C4-2B (cell line): ENCODE measurements at regions not wholly inside any gene's neighbourhood (a gene's known extent, or its start where the extent isn't known, plus 50 kb on each side); places are given as distances from the start of the nearest gene placed in this dataset.
"Not testable (repeated sequence)": the region's sequence is repeated elsewhere in the genome, so short reads cannot be mapped to it uniquely, and the experiment has no call there.

Experiments used
- H3K27ac ChIP-seq: fragments of 450-650 bp; 2 replicates; pipeline ENCODE4 v1.5.1; 2017
- ZFX ChIP-seq: fragments of 450-650 bp; IDR thresholded peaks from 2 replicates; pipeline ENCODE4 v1.6.1; 2017
- TF ChIP-seq, protein P1 (sequence below): fragments of 450-650 bp; conservative IDR thresholded peaks from 2 replicates; pipeline ENCODE4 v1.5.1; 2017; ENCODE audit warnings: mild to moderate bottlenecking

DNA sequence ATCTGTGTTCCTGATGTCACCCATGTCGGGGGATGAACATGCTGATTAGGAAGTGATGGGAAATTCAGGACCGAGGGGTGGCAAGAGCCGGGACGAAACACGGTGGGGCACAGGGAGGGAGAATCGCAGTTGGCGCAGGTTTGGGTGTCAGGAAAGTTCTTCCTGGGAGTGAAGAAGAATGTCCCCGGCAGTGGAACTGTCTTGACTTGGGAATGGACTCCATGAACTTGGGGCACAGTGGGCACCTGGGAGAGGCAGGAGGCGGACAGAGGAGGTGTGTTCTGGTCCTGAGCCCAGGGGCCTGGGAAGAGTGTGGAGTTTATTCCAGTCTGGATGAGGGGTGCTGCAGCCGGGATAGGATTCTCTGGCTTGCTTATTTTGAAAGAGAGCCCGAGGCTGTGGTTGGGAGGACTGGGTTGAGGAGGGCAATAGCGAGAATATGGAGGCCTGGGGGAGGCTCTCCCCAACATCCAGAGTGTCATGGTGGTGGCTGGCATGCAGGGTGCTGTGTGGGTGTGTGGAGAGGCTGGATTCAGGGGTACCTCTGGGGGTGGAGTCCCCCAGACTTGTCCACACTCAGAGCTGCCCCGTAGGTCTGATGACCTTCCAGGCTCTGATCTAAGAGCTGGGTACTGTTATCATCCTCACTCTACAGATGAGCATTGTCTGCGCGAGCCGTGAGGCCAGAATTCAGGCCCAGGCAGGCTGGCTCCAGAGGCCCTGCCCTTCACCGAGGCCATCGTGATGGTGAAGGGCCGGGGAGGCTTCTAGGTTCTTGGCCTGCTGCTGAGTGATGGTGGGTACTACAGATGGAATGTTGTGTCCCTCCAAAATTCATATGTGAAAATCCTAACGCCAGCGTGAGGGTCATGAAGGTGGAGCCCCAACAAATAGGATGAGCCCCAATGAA is 274.5 kb upstream of the C1orf174 start:
- H3K27ac ChIP-seq: no peak overlapping the region
- TF ChIP-seq, protein P1, sequence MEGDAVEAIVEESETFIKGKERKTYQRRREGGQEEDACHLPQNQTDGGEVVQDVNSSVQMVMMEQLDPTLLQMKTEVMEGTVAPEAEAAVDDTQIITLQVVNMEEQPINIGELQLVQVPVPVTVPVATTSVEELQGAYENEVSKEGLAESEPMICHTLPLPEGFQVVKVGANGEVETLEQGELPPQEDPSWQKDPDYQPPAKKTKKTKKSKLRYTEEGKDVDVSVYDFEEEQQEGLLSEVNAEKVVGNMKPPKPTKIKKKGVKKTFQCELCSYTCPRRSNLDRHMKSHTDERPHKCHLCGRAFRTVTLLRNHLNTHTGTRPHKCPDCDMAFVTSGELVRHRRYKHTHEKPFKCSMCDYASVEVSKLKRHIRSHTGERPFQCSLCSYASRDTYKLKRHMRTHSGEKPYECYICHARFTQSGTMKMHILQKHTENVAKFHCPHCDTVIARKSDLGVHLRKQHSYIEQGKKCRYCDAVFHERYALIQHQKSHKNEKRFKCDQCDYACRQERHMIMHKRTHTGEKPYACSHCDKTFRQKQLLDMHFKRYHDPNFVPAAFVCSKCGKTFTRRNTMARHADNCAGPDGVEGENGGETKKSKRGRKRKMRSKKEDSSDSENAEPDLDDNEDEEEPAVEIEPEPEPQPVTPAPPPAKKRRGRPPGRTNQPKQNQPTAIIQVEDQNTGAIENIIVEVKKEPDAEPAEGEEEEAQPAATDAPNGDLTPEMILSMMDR: no peak
- TF ChIP-seq ZFX: no peak

DNA sequence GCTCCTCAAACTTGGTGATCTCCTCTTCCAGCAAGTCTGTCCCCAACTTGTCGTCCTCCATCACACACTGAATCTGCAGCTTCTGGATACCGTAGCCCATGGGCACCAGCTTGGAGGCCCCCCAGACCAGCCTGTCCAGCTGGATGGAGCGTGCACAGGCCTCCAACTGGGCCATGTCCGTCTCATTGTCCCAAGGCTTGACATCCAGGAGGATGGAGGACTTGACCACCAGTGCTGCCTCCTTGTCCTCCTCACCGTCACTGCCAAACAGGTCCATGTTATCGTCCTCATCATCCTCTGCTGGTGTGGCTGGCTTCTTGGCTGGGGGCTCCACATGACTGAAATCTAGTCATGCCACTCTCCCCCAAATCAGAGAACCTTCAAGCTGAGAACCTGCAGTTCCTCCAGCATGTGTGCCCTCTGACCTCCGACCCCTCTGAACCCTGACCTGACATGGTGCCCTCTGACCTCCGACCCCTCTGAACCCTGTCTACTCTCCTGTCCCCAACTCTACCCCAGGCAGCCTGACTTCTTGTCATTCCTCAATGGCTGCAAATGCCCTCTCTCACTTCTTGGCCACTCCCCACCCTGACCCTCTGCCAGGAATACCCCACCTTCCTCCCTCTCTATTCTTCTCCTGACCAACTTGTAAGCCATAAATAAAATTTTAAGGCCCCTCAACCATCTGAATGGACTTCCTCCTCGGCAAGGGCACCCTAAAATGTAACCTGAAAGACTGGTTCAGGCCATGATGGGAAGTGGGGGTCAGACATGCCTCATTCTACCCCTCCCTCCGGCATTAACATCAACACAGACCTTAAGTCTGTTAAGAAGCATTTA is 275.7 kb upstream of the C1orf174 start:
- TF ChIP-seq, protein P1: no peak
- no peak for TF ChIP-seq ZFX
- no peak overlapping the region for H3K27ac ChIP-seq

DNA sequence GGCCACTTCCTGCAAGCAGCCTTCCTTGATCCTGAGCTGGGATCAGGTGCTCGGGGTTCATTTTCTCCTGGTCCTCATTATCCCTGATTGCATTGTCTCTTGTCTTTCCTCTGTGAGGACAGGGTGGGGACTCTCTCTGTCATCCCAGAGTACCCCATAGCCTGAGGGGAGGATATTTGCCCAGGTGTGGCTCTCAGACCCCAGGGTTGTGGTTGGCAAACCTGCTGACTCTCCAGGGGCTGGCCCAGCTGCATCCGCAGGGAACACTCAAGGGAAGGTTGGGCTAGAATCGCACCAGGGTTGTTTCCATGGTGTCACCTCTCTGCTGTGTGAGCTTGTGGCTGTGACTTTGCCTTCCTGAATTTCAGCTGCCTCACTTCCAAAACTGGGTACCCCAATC is 276.8 kb upstream of the C1orf174 start:
- TF ChIP-seq ZFX: no peak
- TF ChIP-seq, protein P1: no peak
- no peak overlapping the region for H3K27ac ChIP-seq

DNA sequence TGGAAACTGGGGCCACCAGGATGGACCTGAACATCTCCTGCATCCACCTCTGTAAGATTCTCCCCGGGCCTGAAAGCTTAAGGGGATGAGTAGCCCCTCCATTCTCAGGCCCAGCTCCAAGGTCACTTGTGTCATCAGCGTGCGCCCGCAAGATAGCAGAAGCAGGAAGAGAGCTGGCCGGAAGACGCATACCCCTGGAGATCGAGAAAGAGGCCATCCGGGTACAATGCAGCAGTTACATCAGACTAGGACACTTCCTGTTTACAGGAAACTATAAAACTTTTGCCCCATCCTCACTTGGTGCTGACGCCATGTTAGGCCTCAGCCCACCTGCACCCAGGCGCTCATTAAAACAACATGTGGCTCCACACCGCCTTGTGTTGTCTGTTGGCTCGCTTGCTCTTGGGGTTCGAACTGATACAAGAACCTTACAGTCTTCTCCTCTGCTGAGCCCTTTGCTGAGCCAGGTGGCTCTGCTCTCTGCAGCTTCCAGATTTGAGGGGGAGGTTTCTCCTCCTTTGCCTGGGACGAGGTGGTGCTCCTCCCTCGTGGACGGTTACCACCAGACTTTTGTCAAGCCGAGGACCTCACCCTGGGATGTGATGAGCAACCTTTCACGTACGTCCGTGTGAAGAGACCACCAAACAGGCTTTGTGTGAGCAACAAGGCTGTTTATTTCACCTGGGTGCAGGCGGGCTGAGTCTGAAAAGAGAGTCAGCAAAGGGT is 277.5 kb upstream of the C1orf174 start:
- no peak overlapping the region for H3K27ac ChIP-seq
- TF ChIP-seq ZFX: no peak
- TF ChIP-seq, protein P1: no peak

DNA sequence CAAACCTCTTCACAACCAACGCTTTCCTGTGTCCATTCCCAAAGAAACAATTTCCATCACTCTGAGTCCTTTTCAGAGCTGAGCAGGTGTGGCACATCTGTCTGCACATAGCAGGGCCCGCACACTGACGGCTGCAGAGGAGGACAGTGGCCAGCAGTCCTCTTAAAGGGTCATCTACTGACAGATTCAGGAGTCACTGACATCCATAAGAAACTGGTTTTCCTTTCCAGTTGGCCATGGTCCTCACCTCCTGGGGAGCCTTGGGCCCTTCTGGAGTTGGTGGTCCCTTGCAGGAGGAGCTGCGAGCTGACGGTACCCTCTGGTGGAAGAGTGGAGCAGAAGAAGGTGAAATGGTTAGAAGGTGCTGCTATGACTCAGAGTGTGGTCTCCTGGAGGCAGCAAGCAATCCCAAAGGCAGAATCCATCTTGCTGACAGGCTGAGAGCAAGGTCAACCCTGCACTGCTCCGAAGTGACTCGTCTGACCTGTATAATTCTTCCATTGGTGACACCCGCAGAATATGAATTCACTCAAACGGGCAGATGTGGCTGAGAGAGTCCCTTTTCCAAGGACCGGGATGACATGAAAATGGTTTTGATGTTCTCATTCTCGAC is 278.5 kb upstream of the C1orf174 start:
- no peak overlapping the region for H3K27ac ChIP-seq
- TF ChIP-seq ZFX: no peak
- TF ChIP-seq, protein P1: no peak

DNA sequence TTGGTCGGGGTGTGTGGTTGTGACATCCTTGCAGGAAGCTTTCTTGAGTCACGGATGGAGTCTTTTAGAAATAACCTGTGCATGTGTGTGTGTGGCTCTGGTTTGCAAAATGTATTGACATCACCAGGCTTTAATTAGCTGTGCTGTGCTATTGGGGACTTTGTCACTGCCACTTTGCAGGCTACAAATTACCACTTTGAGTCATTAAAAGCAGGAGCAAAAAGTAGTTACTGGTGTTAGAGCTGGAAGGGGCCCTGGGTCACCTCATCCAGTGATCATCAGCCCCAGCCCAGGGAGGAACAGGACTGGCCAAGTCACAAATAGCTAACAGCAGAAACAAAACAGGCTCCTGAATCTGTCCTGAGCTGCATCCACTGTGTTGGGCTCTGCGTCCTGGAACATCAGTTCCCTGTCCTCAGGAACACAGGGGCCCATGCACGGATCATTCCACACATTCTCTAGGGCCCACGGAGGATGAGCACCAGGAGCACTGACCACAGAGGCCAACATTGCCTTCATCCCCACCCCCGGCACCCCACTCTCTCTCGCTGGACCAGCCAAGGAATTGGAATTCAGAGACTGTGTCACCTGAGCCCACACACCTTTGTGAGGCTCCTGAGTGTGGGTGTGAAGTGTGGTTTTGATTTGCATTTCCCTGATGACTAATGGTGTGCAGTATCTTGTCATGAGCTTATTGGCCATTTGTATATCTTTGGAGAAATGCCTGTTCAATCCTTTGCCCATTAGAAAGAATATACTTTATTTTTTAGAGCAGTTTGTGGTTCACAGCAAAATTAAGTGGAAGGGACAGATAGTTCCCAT is 280.1 kb upstream of the C1orf174 start:
- no peak overlapping the region for H3K27ac ChIP-seq
- TF ChIP-seq, protein P1: no peak
- no peak for TF ChIP-seq ZFX

DNA sequence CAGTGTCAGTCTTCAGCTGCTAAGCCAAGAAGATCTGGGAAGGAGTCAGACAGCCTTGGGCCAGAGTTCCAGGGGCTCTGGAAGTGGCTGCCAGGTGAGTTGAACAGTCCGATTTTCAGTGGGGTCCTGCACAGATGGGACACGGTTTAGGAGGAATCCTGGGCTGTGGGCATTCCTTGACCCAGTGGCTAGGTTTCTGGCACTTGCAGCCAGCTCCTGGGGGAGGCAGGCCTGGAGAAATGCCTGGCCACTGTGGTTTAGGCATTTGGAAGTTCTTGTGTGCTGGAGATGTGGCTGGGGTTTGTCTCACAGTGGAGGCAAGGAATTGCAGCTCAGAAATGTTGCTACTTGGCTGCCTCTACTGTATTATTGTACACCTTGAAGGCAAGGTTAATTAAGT is 286.4 kb upstream of the C1orf174 start:
- not testable (repeated sequence) for H3K27ac ChIP-seq
